DMS79 treated with DMSO at 0.1 percent for 48 hours (cell line): ENCODE measurements at regions not wholly inside any gene's neighbourhood (a gene's known extent, or its start where the extent isn't known, plus 50 kb on each side); places are given as distances from the start of the nearest gene placed in this dataset.
"Not testable (repeated sequence)": the region's sequence is repeated elsewhere in the genome, so short reads cannot be mapped to it uniquely, and the experiment has no call there.

ENCODE experiments used
- DNase-seq: peaks from one replicate; lab custom pipeline; 2025; lab: John Stamatoyannopoulos, UW

GRCh38 chr5:148741766-148742165 lies 84.6 kb upstream of the ADRB2 start:
- not testable (repeated sequence) for DNase-seq

- DNase-seq: not testable (repeated sequence)
Observed at GRCh38 chr5:148744380-148744779, 82.0 kb upstream of the ADRB2 start.

DNA sequence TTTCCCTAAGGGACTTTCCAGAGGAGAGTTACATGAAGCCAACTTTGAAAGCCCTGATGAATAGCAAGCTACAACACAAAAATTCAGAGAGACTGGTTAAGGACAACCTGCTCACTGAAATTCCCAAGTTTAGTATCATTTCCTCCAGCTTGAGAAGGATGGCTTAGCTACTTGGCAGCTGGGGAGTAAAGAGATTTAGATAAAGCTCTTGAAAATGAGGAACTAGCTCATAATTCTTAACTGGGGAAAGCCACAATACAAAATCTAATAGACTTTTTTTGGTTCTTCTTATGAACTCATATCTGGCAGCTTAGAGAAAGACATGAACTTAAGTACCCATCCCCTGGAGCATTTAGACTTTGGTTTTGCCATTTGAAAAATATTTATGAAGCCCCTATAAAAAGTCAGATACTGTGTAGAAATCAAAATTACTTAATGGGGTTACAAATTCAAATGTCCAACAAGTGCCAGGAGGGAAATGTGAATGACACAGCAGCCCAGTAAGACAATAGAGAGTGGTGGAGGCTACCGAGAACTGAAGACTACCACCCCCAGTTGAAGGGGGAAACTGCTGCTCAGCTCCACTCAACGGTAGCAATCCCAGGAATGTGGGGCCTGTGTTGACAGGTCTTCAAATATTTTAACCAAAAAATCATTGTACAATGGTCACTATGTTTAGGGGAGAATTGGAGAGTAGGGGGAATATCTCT lies 79.4 kb upstream of the ADRB2 start:
- DNase-seq: no peak

- DNase-seq: no peak
Observed at GRCh38 chr5:148747536-148747906, 78.9 kb upstream of the ADRB2 start.

DNA sequence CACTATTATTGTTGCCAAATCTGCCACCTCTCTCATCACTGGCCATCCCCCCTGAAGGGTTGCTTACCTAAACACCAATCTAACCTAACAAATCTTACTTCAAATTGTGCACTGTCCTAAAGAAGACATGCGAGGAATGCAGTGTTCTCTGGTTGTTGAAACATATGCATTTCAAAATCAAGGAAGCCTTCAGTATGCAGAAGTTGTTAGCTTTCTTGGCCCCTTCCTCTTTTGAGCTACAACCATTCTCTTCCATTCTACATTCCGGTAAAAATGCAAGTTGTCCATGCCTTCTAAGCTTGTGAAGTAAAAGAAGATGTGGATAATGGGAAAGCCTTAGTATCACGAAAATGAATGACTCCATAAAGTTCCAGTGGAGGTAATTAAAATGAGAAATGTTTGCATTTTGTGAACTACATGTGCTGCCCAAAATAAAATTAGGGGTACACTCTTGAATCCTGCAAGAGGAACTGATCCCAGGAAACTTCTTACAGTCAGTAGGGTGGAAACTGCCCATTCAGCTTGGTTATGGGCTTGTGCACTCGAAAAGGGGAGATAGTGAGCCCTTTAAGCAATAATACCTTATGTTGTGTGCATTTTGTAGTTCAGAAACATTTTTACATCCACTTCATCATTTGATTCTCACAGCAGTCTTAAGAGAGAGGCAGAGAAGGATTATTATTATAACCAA lies 77.6 kb upstream of the ADRB2 start:
- no peak for DNase-seq

DNA sequence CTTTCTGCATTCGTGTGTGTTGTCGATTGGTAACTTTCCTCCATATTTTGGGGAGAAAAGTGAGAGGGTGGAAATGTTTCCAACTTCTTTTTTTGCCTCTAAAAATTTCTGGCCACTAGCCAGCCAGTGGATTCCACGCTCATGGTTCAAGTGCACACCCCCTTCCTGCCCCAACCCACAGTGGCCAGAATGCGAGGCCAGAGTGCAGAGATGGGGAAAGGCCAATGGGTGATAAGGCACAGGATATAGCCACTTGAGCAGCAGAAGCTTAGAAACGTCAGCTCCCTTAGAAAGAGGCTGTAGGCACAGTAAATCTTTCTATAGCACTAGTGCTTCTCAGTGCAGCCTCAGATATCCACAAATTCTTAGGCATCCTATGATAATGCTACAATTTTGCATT lies 75.8 kb upstream of the ADRB2 start:
- no peak for DNase-seq

DNA sequence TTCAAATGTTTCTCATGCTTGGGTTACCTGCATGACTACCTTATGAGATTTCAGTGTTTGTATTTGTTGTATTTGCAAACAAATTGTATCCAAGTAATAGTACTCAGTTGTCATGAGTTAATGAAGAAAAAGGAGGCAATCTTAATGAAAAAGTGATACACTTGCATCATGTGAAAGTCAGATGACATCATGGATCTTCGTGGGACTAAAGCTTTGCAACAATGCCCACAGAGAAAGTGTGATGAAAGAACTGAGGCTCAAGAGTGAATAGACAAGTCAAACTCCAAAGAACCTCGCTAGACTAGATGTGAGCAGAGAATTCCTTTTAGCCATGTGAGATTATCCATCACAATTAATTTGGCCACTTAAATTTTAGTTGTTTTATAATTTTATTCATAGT lies 75.4 kb upstream of the ADRB2 start:
- DNase-seq: no peak

DNA sequence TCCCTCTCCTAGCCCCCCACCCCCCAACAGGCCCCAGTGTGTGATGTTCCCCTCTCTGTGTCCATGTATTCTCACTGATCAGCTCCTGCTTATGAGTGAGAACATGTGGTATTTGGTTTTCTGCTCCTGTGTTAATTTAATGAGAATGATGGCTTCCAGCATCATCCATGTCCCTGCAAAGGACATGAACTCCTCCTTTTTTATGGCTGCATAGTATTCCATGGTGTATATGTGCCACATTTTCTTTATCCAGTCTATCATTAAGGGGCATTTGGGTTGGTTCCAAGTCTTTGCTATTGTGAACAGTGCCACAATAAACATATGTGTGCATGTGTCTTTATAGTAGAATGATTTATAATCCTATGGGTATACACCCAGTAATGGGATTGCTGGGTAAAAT lies 74.0 kb upstream of the ADRB2 start:
- DNase-seq: not testable (repeated sequence)

- DNase-seq: no peak
Observed at GRCh38 chr5:148759101-148759500, 67.3 kb upstream of the ADRB2 start.

DNA sequence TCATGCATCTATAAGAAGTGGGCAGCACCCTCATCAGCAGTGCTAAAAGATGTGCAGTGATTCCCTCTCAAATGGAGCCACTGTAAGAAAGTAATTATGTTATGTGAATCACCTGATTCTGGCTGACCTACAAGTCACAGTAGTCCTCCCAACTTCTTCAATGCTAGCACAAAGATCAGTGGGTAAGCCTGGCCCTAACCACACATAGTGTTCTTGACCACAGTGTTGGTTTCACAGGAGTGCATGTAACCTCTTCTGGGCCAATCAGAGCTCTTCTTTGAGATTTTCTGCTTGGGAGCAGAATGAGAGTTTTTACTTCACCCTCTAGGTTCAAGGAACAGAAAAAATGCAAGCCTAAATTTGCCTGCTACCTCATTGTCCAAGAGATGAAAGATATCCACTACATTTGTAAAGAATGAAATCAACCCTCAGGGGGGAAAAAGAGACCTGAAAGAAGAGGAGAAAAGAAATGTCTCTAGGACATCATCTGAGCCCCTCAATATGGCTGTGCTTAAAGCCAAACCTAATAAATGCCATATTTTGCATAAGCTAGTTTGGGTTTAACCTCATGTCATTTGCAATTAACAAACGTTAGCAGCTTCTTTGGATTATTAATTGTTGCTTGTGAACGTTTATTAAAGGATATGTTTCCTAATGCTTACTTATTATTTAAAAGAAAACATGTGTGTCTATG lies 65.3 kb upstream of the ADRB2 start:
- no peak for DNase-seq

- no peak for DNase-seq
Observed at GRCh38 chr5:148763996-148764395, 62.4 kb upstream of the ADRB2 start.

GRCh38 chr5:148765061-148765460 lies 61.4 kb upstream of the ADRB2 start:
- no peak for DNase-seq

- no peak for DNase-seq
Observed at GRCh38 chr5:148768806-148769415, 57.5 kb upstream of the ADRB2 start.

DNA sequence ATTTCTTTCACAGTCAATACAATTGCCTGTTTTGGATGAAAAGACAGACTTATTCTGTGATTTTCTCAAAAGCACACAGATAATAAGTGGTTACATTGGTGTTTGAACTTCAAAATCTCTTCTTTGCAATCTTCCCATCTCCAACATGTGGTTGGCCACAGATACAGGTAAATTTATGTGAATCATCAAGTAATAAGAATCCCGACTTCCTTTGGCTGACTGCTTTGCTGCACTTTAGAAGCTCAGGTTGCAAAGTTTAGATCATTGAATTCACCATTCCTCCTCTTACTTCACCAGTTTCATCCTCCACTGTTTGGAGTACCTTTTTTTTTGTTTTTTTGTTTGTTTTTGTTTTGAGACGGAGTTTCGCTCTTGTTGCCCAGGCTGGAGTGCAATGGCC lies 56.5 kb upstream of the ADRB2 start:
- no peak for DNase-seq

GRCh38 chr5:148774313-148774712 lies 52.1 kb upstream of the ADRB2 start:
- DNase-seq: no peak

DNA sequence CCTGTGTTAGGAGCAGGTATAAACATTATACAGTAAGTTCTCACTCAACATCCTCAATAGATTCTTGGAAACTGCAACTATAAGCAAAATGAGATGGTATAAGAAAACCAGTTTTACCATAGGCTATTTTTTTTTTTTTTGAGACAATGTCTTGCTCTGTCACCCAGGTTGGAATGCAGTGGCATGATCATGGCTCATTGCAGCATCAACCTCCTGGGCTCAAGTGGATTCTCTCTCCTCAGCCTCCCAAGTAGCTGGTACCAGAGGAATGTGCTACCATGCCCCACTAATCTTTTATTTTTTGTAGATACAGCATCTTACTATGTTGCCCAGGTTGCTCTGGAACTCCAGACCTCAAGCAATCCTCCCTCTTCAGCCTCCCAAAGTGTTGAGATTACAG lies 50.1 kb upstream of the ADRB2 start:
- DNase-seq: no peak
